Renal cortex interstitium (tissue), 11 donors: ENCODE measurements at regions not wholly inside any gene's neighbourhood (a gene's known extent, or its start where the extent isn't known, plus 50 kb on each side); places are given as distances from the start of the nearest gene placed in this dataset.
"Not testable (repeated sequence)": the region's sequence is repeated elsewhere in the genome, so short reads cannot be mapped to it uniquely, and the experiment has no call there.

Experiments
- DNase-seq, 11 donors: peaks; one replicate each; pipeline ENCODE4 v3.0.0-alpha.2; 2013; ENCODE audit warnings: low read depth in 9 of 11, low spot score in 4 of 11; ENCODE audit errors: extremely low read depth in 1 of 11

DNA sequence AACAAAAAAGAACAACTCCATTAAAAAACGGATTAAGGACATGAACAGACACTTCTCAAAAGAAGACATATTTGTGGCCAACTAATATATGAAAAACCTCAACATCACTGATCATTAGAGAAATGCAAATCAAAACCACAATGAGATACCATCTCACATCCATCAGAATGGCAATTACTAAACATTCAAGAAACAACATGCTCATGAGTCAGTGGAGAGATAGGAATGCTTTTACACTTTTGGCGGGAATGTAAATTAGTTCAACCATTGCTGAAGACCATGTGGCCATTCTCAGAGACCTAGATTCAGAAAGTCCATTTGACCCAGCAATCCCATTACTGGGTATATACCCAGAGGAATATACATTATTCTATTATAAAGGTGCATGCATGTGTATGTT, 1442.6 kb upstream of the B3GALT2 start:
- no peak for DNase-seq

DNA sequence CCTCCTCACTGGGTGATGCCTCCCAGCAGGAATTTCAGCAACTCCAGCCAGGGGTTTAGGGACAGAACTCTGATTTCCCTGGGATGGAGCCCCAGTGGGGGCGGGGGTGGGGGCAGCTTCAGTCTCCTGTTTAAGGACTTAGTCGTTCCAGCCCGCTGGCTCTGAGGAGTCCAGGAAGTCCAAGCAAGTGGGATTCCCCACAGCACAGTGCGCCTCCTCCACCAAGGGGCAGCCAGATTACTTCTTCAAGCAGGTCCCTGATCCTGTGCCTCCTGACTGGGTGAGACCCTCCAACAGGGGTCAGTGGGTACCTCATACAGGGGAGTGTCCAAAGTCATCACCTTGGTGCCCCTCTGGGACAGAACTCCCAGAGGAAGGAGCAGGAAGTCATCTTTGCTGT, 1438.4 kb upstream of the B3GALT2 start:
- DNase-seq, result no peak

DNA sequence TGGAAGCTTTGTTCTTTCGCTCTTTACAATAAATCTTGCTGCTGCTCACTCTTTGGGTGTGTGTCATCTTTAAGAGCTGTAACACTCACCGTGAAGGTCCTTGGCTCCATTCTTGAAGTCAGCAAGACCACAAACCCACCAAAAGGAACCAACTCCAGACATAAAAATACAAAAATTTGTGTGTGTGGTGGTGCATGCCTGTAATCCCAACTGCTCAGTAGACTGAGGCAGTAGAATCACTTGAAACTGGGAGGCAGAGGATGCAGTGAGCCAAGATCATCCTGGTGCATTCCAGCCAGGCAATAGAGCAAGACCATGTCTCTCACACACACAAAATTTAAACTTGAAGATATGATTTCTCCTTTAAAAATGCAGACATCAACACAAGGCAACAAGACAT, 1431.7 kb upstream of the B3GALT2 start:
- no peak for DNase-seq

DNA sequence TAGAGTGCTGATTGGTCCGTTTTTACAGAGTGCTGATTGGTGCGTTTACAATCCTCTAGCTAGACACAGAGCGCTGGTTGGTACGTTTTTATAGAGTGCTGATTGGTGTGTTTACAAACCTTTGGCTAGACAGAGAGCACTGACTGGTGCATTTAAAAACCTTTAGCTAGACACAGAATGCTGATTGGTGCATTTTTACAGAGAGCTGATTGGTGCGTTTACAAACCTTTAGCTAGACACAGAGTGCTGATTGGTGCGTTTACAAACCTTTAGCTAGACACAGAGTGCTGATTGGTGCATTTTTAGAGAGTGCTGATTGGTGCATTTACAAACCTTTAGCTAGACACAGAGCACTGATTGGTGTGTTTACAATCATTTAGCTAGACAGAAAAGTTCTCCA, 1430.9 kb upstream of the B3GALT2 start:
- DNase-seq, result not testable (repeated sequence)

DNA sequence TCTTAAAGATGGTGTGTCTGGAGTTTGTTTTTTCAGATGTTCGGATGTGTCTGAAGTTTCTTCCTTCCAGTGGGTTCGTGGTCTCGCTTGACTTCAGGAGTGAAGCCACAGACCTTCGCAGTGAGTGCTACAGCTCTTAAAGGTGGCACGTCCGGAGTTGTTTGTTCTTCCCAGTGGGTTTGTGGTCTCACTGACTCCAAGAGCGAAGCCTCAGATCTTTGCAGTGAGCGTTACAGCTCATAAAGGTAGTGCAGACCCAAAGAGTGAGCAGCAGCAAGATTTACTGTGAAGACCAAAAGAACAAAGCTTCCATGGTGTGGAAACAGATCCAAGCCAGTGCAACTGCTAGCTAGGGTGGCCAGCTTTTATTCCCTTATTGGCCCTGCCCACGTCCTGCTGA, 1430.4 kb upstream of the B3GALT2 start:
- DNase-seq, result no peak

DNA sequence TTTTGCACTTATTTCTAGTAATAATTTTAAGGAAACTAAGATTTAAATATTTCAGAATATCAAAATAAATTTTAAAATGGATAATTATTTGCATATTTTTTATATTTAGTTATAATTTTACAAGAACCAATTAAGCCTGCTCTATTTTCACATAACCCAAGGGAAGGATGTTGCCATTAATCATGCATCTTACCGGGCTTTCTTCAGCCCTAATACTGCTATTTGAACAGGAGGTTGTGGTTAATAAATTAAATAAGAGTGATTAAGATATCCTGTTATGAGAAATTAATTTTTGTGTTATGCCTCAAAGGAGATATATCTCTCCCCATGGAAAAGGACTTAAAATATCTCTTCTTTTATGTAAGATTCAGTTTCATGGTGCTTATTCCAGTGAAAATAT, 1415.8 kb upstream of the B3GALT2 start:
- no peak for DNase-seq

DNA sequence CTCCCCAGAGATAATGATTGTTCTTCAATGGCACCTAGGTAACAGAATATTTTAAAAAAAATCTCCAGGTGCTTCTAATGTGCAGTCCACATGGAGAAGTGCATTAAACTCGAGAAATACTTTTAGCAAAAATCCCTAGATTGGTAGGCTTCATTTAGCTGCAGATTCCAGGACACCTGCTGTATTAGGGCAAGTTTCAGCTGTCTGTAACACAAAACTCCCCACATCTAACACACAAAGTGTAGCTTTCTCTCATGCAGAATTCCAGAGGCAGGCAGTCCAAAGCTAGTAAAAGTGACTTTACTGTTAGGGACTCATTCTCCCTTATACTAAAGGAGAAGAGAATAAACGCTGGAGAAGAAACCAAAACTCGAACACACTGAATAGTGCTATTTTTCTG, 1414.3 kb upstream of the B3GALT2 start:
- no peak for DNase-seq

DNA sequence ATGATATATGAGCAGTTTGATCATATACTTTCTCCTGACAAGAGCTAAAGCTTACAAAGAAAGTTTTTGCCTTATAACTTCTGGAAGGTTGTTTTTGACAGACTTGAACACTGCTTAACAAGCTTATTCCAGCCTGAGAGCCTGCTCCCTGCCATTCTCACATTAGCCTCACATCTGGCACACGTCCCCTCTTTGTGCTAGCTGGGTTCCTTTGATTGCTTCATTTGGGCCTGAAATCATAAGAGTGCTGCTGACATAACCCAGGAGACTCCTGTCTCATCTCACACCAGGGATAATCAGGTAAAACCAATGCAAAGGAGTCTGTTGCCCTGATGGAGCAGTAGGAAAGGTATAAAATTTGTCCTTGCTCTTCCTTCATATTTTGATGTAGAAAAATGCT, 1411.7 kb upstream of the B3GALT2 start:
- no peak for DNase-seq

DNA sequence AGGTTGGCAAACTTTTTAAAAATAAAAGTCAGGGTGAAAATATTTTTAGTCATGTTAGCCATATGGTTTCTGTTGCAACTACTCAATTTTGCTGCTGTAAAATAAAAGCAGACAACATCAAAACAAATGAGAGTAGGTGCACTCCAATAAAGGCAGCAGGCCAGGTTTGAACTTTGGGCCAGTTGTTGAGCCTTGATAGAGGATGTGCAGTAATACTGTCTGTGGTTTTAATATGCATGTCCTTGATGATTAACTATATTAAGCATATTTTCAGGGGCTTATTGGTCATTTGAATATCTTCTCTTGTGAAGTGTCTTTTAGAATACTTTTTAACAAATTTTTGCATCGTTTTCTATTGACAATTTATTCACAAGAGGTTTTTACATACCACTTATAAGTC, 1399.9 kb upstream of the B3GALT2 start:
- DNase-seq, result no peak

DNA sequence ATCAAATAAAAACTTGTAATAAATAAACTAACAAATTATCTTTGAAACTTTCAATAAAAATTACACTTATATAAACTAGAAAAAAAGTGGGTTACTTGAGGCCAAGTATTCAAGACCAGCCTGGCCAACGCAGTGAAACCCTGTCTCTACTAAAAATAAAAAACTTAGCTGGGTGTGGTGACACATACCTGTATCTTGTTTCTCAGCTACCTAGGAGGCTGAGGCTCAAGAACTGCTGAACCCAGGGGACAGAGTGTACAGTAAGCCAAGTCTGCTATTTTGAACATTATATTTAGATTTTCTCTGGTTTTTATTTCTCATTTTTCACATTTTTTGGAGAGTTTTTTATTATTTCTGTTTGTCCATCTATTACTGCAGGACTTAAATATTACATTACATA, 1397.6 kb upstream of the B3GALT2 start:
- no peak for DNase-seq

DNA sequence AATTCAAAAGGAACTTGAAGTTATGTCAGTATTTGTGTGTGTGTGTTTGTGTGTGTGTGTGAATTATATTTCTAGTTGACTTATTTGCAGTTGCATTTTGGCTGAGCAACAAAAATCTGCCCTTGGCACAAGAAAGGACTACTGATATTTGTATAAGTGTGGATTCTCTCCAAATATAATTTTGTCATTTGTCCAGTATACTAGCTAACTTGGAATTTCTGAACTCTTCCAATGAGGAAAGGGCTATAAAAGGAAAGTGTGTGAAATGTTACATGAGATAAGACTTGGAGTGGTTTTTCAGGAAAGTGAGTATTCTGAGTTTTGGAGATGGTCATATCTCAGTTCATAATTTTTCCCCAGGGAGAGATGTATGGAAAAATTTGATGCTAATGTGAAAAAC, 1384.1 kb upstream of the B3GALT2 start:
- DNase-seq, result peak in 6 of 11 donors; percentile 1 to 13 (median 5)

DNA sequence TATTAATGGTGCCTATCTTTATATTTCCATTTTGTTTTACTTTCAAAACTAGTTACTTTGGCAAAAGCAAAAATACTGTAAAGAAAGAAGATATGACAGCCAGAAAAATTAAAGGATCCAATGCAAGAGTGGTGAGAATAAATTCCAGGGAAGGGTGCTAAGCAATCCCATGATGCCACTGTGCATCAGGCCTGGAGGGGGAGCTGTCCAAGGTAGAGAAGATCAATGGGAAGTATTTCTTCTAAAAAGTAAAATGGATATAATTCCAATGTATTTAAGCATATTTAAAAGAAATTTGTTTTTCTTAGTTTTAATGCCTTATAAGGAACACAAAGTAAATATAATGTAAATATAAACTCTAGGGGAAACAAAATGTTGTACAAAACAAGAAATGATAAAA, 1382.2 kb upstream of the B3GALT2 start:
- no peak for DNase-seq

DNA sequence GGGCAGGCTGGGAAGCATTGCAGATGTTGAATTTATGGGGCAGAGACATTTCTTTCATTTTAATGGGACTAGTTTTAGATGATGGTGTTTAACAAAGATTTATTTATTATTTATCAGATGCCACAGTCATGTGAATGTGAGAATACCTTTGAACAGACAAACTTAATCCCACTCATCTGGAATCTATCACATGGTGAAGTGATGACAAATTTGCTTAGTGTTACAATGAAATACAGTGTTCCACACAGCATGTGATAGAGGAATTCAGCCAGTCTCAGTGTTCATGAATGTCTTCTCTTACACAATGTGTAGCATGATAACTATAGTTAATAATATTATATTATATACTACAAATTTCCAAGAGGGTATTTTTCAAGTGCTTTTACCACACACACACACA, 1361.7 kb upstream of the B3GALT2 start:
- no peak for DNase-seq

DNA sequence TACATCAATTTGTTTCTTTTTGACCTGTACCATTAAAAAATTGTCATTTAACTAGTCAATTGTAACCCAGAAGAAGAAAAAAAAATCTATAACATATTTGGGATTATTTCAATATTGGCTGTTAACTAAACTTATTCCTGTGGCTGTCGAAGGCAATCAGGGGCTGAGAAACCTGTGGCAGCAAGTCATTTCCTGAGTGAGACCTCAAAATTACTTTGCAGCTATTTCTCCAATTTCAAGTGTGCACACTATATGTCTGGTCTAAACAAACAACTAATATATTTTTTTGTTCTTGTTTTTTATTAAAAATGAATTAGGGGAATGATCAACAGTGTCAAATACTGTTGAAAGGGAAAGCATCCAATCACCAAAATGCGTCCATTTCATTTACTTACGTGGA, 1357.6 kb upstream of the B3GALT2 start:
- no peak for DNase-seq

DNA sequence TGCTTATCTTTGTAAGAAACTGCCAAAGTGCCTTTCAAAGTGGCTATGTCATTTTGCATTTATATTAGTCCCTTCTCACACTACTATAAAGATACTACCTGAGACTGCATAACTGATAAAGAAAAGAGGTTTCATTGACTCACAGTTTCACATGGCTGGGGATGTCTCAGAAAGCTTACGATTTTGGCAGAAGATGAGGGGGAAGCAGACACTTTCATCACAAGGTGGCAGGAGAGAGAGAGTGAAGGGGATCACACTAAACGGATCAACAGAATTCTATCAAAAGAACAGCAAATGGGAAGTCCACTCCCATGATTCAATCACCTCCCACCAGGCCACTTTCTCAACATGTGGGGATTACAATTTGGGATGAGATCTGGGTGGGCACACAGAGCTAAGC, 1352.0 kb upstream of the B3GALT2 start:
- no peak for DNase-seq

DNA sequence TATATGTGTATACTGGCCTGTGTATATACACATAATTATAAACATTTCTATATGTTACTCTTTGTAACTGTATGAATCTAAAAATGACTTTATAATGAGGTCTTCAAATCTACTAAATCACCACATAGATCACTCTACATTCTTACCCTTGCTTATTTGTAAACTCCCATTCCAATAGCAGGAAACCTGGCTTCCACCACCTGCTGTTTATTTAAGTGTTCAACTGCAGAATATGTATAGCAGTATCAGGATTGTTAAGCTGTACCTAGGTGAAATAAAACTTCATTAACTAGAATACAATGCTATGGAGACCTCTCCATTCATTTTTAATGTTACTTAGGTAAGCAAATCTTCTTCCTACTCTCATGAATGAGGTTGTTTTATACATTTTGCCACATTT, 1351.1 kb upstream of the B3GALT2 start:
- DNase-seq, result no peak

DNA sequence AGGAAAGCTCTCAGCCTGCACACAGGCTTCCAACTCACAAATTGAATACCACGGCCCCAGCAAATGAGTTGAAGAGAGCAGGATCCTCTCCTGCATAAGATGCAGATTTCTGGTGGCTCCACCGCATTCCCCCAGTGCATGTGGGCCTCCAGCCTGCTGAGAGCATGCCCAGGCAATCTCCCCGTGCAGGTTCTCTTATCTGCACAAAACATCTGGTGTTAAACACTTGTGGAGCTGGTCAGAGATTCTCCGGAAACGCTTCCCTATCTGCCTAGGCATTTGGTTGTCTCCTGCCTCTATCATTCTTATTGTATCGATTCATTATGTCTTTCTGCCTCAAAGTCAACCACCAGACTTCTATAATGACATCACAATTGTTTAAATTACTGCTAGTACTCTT, 1349.0 kb upstream of the B3GALT2 start:
- DNase-seq, result no peak

DNA sequence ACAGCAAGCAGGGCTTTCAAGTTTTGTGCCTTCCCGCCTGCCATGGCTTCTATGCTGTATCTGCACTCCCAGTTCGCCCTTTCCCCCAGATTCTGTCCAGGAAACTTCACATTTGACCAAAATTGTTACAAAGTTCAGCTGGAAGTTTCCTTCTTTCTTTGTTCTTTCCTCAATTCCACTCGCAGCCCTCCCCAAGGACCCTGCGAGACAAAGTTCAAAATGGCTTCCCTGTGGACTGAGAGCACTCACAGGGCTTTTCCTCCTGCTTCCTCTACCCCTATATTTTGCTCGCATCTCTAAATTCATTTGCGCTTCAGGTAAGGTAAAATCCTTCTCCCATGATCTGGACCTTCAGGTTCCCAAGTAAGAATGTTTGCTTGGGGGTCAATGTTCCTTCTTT, 1348.4 kb upstream of the B3GALT2 start:
- no peak for DNase-seq

DNA sequence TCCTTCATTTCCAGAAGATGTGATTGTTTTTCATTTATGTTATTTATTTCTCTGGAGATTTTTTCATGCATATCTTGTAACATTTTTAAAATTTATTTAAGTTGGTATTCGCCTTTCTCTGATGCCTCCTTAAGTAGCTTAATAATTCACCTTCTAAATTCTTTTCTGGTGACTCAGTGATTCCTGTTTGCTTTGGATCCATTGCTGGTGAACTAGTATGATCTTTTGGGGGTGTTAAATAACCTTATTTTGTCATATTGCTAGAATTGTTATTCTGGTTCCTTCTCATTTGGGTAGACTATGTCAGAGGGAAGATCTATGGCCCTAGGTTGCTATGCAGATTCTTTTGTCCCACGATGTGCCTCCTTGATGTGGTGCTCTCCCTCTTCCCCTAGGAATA, 1347.2 kb upstream of the B3GALT2 start:
- DNase-seq, result no peak

DNA sequence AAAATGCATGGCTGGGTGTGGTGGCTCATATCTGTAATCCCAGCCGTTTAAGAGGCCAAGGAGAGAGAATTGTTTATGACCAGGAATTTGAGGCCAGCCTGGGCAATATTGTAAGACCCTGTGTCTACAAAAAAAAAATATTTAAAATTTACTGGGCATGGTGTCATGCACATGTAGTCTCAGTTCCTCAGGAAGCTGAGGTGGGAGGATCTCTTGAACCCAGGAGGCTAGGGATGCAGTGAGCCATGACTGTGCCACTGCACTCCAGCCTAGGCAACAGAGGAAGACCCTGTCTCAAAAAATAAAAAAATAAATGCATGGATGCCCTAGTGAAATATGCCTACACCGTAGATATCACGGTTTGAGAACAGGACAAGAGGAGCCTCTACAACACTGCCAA, 1331.2 kb upstream of the B3GALT2 start:
- DNase-seq, result no peak

DNA sequence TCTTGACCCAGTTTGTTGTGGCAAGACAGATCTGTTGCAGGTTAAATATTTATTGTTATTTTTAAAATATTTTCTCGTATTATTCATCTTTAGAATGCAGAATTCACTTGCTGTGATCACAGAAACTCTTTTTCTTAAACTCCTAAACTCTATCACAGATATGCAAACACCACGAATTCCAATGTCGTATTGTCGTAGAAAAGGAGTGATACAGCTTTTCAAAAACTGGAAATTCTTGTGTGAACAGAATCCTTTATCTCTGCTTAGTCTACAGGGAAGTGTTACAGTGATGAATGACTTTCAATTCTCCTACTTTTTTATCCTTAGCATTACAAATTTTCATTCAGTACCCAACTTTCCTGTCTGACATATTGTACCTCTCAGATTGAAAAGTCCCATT, 1329.5 kb upstream of the B3GALT2 start:
- DNase-seq, result no peak

DNA sequence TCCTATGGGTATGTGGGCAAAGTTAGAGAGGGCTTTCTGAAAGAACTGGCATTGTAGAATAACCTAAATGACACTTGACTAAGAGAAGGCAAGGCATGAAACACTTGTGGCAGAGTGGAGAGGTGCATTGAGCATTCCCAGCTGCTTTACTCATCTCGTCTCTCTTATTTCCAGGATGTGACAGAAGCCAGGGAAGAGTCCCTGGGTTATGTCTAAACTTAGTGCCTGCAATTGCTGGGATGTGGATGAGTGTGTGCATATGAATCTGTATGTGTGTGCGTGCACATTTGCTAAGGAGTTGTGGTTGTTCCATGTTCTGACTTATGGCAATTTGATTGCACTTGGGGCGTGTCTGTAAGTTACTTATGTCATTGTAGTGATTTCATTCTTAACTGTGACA, 1326.5 kb upstream of the B3GALT2 start:
- no peak for DNase-seq
